ENCODE measurements at regions not wholly inside any gene's neighbourhood (a gene's known extent, or its start where the extent isn't known, plus 50 kb on each side); places are given as distances from the start of the nearest gene placed in this dataset.

DNA sequence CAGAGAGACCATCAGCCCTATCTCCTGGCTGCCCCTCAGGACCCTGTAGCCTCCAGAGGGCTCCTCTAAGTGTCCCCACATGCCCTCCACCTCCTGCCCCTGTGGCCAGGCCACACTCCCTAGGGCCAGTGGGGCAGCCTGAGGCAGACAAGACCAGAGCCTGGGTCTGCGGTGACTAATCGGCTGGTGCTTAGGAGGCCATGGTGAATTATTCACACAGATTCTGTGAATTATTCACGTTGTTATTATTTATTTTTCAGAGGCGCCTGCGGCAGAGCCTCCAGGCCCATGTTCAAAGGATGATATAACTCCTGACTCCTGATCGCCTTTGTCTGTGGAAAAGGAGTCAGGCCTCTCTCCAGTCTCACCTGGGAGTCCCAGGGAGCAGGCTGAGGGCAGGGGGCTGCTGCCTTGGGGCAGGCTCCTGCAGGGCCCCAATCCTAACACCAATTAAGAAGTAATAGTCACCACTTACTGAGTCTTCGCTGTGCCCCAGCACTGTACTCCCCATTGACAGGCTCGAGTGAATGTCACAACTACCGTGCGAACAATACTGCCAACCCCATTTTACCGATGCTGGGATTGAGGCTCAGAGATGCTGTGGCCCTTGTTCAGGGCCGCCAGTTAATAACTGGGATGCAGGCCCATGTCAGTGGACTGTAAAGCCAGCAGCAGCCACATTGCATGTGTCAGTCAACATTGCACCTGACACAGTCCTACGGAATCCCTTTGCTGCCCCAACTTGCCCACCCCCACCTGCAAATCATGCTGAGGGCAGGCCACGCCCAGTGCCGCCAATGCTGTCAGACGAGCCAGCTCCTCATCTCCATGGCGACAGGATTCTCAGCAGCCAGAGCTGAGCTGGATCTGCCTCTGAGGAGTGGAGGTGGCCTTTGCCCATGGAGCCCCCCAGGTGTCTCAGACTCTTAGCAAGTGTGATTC lies 94.9 kb downstream of the PCDH1 start:
- H4K20me1 ChIP-seq (ENCODE audit: insufficient read depth) = no peaks in the 10 kb centered on the region
- H3K27ac ChIP-seq (ENCODE audit: low read length) = peak overlapping the region; percentile 96
- no peaks in the 10 kb centered on the region for H3K79me2 ChIP-seq (replicated peaks; ENCODE audit: insufficient read depth, low read length)
- H3K4me3 ChIP-seq (ENCODE audit: low read length) = peak overlapping the region; percentile 49
- TF ChIP-seq MXI1 (conservative IDR thresholded peaks at IDR 0.05; ENCODE audit: poor library complexity, severe bottlenecking) (peak; percentile 48), RAD21 (conservative IDR thresholded peaks at IDR 0.05) (peak; percentile 46), SMC3 (conservative IDR thresholded peaks at IDR 0.05; ENCODE audit: poor library complexity) (peak; percentile 48), TAF1 (IDR thresholded peaks at IDR 0.05; ENCODE audit: low read depth) (peak; percentile 53), EP300 (conservative IDR thresholded peaks at IDR 0.05; ENCODE audit: poor library complexity, severe bottlenecking) (peak; percentile 57)
- TF ChIP-seq, protein P1, sequence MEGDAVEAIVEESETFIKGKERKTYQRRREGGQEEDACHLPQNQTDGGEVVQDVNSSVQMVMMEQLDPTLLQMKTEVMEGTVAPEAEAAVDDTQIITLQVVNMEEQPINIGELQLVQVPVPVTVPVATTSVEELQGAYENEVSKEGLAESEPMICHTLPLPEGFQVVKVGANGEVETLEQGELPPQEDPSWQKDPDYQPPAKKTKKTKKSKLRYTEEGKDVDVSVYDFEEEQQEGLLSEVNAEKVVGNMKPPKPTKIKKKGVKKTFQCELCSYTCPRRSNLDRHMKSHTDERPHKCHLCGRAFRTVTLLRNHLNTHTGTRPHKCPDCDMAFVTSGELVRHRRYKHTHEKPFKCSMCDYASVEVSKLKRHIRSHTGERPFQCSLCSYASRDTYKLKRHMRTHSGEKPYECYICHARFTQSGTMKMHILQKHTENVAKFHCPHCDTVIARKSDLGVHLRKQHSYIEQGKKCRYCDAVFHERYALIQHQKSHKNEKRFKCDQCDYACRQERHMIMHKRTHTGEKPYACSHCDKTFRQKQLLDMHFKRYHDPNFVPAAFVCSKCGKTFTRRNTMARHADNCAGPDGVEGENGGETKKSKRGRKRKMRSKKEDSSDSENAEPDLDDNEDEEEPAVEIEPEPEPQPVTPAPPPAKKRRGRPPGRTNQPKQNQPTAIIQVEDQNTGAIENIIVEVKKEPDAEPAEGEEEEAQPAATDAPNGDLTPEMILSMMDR (IDR thresholded peaks at IDR 0.05; ENCODE audit: poor library complexity, severe bottlenecking) = no peak
- TF ChIP-seq, protein P2, sequence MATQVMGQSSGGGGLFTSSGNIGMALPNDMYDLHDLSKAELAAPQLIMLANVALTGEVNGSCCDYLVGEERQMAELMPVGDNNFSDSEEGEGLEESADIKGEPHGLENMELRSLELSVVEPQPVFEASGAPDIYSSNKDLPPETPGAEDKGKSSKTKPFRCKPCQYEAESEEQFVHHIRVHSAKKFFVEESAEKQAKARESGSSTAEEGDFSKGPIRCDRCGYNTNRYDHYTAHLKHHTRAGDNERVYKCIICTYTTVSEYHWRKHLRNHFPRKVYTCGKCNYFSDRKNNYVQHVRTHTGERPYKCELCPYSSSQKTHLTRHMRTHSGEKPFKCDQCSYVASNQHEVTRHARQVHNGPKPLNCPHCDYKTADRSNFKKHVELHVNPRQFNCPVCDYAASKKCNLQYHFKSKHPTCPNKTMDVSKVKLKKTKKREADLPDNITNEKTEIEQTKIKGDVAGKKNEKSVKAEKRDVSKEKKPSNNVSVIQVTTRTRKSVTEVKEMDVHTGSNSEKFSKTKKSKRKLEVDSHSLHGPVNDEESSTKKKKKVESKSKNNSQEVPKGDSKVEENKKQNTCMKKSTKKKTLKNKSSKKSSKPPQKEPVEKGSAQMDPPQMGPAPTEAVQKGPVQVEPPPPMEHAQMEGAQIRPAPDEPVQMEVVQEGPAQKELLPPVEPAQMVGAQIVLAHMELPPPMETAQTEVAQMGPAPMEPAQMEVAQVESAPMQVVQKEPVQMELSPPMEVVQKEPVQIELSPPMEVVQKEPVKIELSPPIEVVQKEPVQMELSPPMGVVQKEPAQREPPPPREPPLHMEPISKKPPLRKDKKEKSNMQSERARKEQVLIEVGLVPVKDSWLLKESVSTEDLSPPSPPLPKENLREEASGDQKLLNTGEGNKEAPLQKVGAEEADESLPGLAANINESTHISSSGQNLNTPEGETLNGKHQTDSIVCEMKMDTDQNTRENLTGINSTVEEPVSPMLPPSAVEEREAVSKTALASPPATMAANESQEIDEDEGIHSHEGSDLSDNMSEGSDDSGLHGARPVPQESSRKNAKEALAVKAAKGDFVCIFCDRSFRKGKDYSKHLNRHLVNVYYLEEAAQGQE (IDR thresholded peaks at IDR 0.05; ENCODE audit: borderline replicate concordance) = no peak
- no peaks in the 10 kb centered on the region for H3K9me3 ChIP-seq (ENCODE audit: low read length)
- H3F3A ChIP-seq (ENCODE audit: insufficient read depth, low read length, poor library complexity, severe bottlenecking) = no peaks in the 10 kb centered on the region
- no peaks in the 10 kb centered on the region for H3K9me2 ChIP-seq (ENCODE audit: insufficient read depth, low read length)
- no peaks in the 10 kb centered on the region for H3K36me3 ChIP-seq (ENCODE audit: insufficient read depth, low read length)
- no peaks in the 10 kb centered on the region for H3K27me3 ChIP-seq (ENCODE audit: insufficient read depth, low read depth, low read length)
- H2AFZ ChIP-seq (ENCODE audit: low read depth, low read length) = peak overlapping the region; percentile 17
- H3K4me2 ChIP-seq (ENCODE audit: low read length) = peak overlapping the region; percentile 69
- H3K9ac ChIP-seq (ENCODE audit: low read length) = peak overlapping the region; percentile 73

DNA sequence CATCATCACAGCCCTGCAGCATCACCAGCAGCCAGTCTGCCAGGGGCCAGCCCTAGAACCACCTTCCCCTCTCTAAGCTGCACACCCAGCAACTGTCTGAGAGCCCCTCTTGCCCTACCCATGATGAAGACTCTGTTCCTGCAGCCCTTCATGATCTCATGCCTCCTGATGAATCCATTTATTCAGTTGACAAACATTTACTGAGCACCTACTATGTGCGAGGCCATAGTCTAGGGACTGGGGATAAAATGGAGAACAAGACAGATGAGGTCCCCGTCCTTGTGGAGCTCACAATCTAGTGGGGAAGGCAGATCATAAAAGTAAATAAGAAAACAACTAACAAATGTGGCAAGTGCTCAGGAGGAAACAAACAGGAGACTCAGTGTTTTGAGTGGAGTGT lies 96.3 kb downstream of the PCDH1 start:
- Histone ChIP-seq H3K79me2 (replicated peaks; ENCODE audit: insufficient read depth, low read length) (no peaks in the 10 kb centered on the region), H2AFZ (ENCODE audit: low read depth, low read length) (no peak overlapping the region), H3K9me2 (ENCODE audit: insufficient read depth, low read length) (no peaks in the 10 kb centered on the region), H3K4me3 (ENCODE audit: low read length) (no peak overlapping the region), H3K36me3 (ENCODE audit: insufficient read depth, low read length) (no peaks in the 10 kb centered on the region), H3K9me3 (ENCODE audit: low read length) (no peaks in the 10 kb centered on the region), H4K20me1 (ENCODE audit: insufficient read depth) (no peaks in the 10 kb centered on the region), H3K9ac (ENCODE audit: low read length) (peak overlapping the region; percentile 52), H3K27me3 (ENCODE audit: insufficient read depth, low read depth, low read length) (no peaks in the 10 kb centered on the region), H3K27ac (ENCODE audit: low read length) (peak overlapping the region; percentile 72), H3K4me2 (ENCODE audit: low read length) (no peak overlapping the region), H3F3A (ENCODE audit: insufficient read depth, low read length, poor library complexity, severe bottlenecking) (no peaks in the 10 kb centered on the region)
- TF ChIP-seq EP300 (conservative IDR thresholded peaks at IDR 0.05; ENCODE audit: poor library complexity, severe bottlenecking) (no peak), SMC3 (conservative IDR thresholded peaks at IDR 0.05; ENCODE audit: poor library complexity) (no peak), TAF1 (IDR thresholded peaks at IDR 0.05; ENCODE audit: low read depth) (no peak), POLR2AphosphoS5 (IDR thresholded peaks at IDR 0.05) (no peak), MXI1 (conservative IDR thresholded peaks at IDR 0.05; ENCODE audit: poor library complexity, severe bottlenecking) (no peak), EZH2 (IDR thresholded peaks at IDR 0.05; ENCODE audit: borderline replicate concordance, insufficient read depth, low read length, poor library complexity, severe bottlenecking) (no peak)
- TF ChIP-seq, protein P1 (IDR thresholded peaks at IDR 0.05; ENCODE audit: poor library complexity, severe bottlenecking) = no peak
- TF ChIP-seq, protein P2 (IDR thresholded peaks at IDR 0.05; ENCODE audit: borderline replicate concordance) = no peak

Data from neural cell (in vitro differentiated cells).